GM12878 (cell line): ENCODE measurements at regions not wholly inside any gene's neighbourhood (a gene's known extent, or its start where the extent isn't known, plus 50 kb on each side); places are given as distances from the start of the nearest gene placed in this dataset.

Experiments used
- ATAC-seq: fragments of 200-7000 bp; cut with Tn5 transposase; 3 replicates; pipeline ENCODE4 v1.9.1; 2020; ENCODE audit warnings: mild to moderate bottlenecking, moderate library complexity
- BruUV-seq: library from RNA; stranded (reverse); fragments of 400-500 nt; replicated peaks from 2 replicates; lab custom pipeline; 2021; lab: Mats Ljungman, UMichigan
- CTCF ChIA-PET: fragments of 300-600 bp; sonication (Branson Sonifier 250); formaldehyde crosslinking; extraction: SDS; loops from one replicate; lab custom pipeline; 2021; ENCODE audit warnings: inconsistent platforms; lab: Yijun Ruan, JAX
- POLR2A ChIA-PET: fragments of 350-600 bp; formaldehyde crosslinking; extraction: SDS; loops from one replicate; lab custom pipeline; 2021; ENCODE audit warnings: inconsistent platforms; lab: Charles Lee
- RAD21 ChIA-PET: fragments of 300-600 bp; sonication (Branson Sonifier 250); formaldehyde crosslinking; loops from one replicate; lab custom pipeline; 2023; ENCODE audit warnings: antibody characterized with exemption; ENCODE audit not compliant: unreplicated experiment; lab: Charles Lee
- SMC1A ChIA-PET: fragments of 300-600 bp; sonication (Branson Sonifier 250); formaldehyde crosslinking; loops from one replicate; lab custom pipeline; 2023; ENCODE audit not compliant: unreplicated experiment, uncharacterized antibody; lab: Charles Lee
- DNase-seq: peaks from one replicate; pipeline ENCODE4 v3.0.0-alpha.2; 2011; ENCODE audit warnings: low read depth, low spot score
- FAIRE-seq: peaks from 3 replicates; lab custom pipeline; 2011; peaks lifted over from hg19 to GRCh38; lab: Jason Lieb, UNC
- H2AFZ ChIP-seq: 2 replicates; pipeline ENCODE4 v1.6.0; 2011; ENCODE audit warnings: low read depth, low read length, control low read depth; ENCODE audit not compliant: control insufficient read depth
- H3K27ac ChIP-seq: 2 replicates; pipeline ENCODE4 v1.5.1; 2011; ENCODE audit warnings: control low read depth; ENCODE audit not compliant: control insufficient read depth, insufficient read depth
- H3K27me3 ChIP-seq, 2 experiments: replicated peaks in 1 of 2; 2 replicates each; pipeline versions ENCODE4 v1.6.0 to v1.6.1; 2011; ENCODE audit warnings: low read length in 1 of 2; ENCODE audit not compliant: control insufficient read depth in 2 of 2, insufficient read depth in 2 of 2
- H3K36me3 ChIP-seq, 2 experiments: 2 replicates each; pipeline ENCODE4 v1.5.1; 2011; ENCODE audit warnings: low read length in 1 of 2; ENCODE audit not compliant: control insufficient read depth in 2 of 2, insufficient read depth in 2 of 2
- H3K4me1 ChIP-seq: 2 replicates; pipeline ENCODE4 v1.6.1; 2011; ENCODE audit warnings: mild to moderate bottlenecking, low read length, moderate library complexity, mixed read lengths; ENCODE audit not compliant: control insufficient read depth, insufficient read depth
- H3K4me2 ChIP-seq: 2 replicates; pipeline ENCODE4 v1.6.0; 2011; ENCODE audit warnings: control low read depth; ENCODE audit not compliant: control insufficient read depth, insufficient read depth
- H3K4me3 ChIP-seq: fragments of 200-600 bp; sonication (generic); 2 replicates; pipeline ENCODE4 v1.5.1; 2016
- H3K79me2 ChIP-seq: 2 replicates; pipeline ENCODE4 v1.6.0; 2011; ENCODE audit warnings: low read length; ENCODE audit not compliant: control insufficient read depth, insufficient read depth
- H3K9ac ChIP-seq: 2 replicates; pipeline ENCODE4 v1.8.0; 2011; ENCODE audit warnings: low read length, control low read depth, mixed read lengths; ENCODE audit not compliant: control insufficient read depth, insufficient read depth
- H3K9me3 ChIP-seq: replicated peaks from 3 replicates; pipeline ENCODE4 v1.5.1; 2011; ENCODE audit warnings: mild to moderate bottlenecking, low read length; ENCODE audit not compliant: control insufficient read depth, insufficient read depth
- H4K20me1 ChIP-seq: 2 replicates; pipeline ENCODE4 v1.6.0; 2011; ENCODE audit not compliant: control insufficient read depth, insufficient read depth
- ATF2 ChIP-seq: IDR thresholded peaks from 2 replicates; pipeline ENCODE4 v1.6.1; 2012; ENCODE audit warnings: low read length, inconsistent platforms
- ATF7 ChIP-seq: fragments of 450-650 bp; IDR thresholded peaks from 2 replicates; pipeline ENCODE4 v1.6.1; 2016; ENCODE audit warnings: low read depth, mild to moderate bottlenecking
- CEBPZ ChIP-seq: fragments of 150-350 bp; IDR thresholded peaks from 2 replicates; pipeline ENCODE4 v1.6.1; 2016; ENCODE audit warnings: low read depth, low read length
- E2F4 ChIP-seq: IDR thresholded peaks from 2 replicates; pipeline ENCODE4 v1.6.1; 2012; ENCODE audit warnings: low read depth, low read length, improper control_type of control experiment
- EP300 ChIP-seq, 2 experiments: fragments of 150-350 bp in 1 of 2; IDR thresholded peaks; 2 replicates each; pipeline ENCODE4 v1.6.1; 2011 to 2012; ENCODE audit warnings: low read depth in 2 of 2, low read length in 2 of 2, borderline replicate concordance in 1 of 2, improper control_type of control experiment in 1 of 2, inconsistent platforms in 1 of 2; ENCODE audit not compliant: control insufficient read depth in 1 of 2
- EZH2 ChIP-seq: IDR thresholded peaks from 2 replicates; pipeline ENCODE4 v1.6.1; 2012; ENCODE audit warnings: low read depth, mild to moderate bottlenecking, control low read depth, inconsistent platforms, low read length, borderline replicate concordance; ENCODE audit not compliant: control insufficient read depth
- HDAC2 ChIP-seq: fragments of 200-600 bp; sonication (generic); IDR thresholded peaks from 2 replicates; pipeline ENCODE4 v1.6.1; 2017
- KLF5 ChIP-seq: fragments of 450-650 bp; IDR thresholded peaks from 2 replicates; pipeline ENCODE4 v1.6.1; 2014; ENCODE audit warnings: mild to moderate bottlenecking; ENCODE audit not compliant: partially characterized antibody
- NFIC ChIP-seq: IDR thresholded peaks from 2 replicates; pipeline ENCODE4 v1.6.1; 2012; ENCODE audit warnings: low read depth, mild to moderate bottlenecking, inconsistent platforms, low read length, moderate library complexity
- POLR2A ChIP-seq: IDR thresholded peaks from 2 replicates; pipeline ENCODE4 v1.6.1; 2011; ENCODE audit warnings: low read depth, mild to moderate bottlenecking, low read length
- RELB ChIP-seq: fragments of 450-650 bp; IDR thresholded peaks from 2 replicates; pipeline ENCODE4 v1.6.1; 2017; ENCODE audit warnings: low read depth, mild to moderate bottlenecking, moderate library complexity
- SP1 ChIP-seq: IDR thresholded peaks from one replicate; pipeline ENCODE4 v1.6.1; 2011; ENCODE audit warnings: low read depth, low read length
- TARDBP ChIP-seq: IDR thresholded peaks from 2 replicates; pipeline ENCODE4 v1.6.1; 2016; ENCODE audit warnings: borderline replicate concordance
- YBX1 ChIP-seq: fragments of 450-650 bp; IDR thresholded peaks from 2 replicates; pipeline ENCODE4 v1.6.1; 2016; ENCODE audit warnings: antibody characterized with exemption
- ZBTB11 ChIP-seq: fragments of 450-650 bp; formaldehyde crosslinking; IDR thresholded peaks from 2 replicates; pipeline ENCODE4 v1.5.0; 2022; ENCODE audit warnings: mild to moderate bottlenecking, missing genetic modification characterization
- WGBS: methylation state at CpG from one replicate; pipeline ENCODE4 v1.1.6; 2016; ENCODE audit warnings: low lambda C conversion rate; ENCODE audit not compliant: insufficient replicate concordance, insufficient coverage; ENCODE audit errors: missing lambda C conversion rate; 5-methylcytosine and 5-hydroxymethylcytosine counted together
- in situ Hi-C: fragments of 300-500 bp; cut with MboI; formaldehyde crosslinking; loops from 9 replicates; pipeline ENCODE4 v1.14.3; 2018; ENCODE audit warnings: mixed read lengths
- intact Hi-C: fragments of 100-400 bp; cut with micrococcal nuclease; formaldehyde crosslinking; loops from one replicate; pipeline ENCODE4 v1.14.2; 2022; ENCODE audit not compliant: unreplicated experiment

- in situ Hi-C loops = no loop called here
- RAD21 ChIA-PET = no interaction called here
- H3K4me3 ChIP-seq = no peak overlapping the region
- CTCF ChIA-PET = no interaction called here
- POLR2A ChIA-PET = no interaction called here
- WGBS = 64% methylated on average over 6 of the region's 6 CpGs
- H3K4me1 ChIP-seq = no peaks in the 10 kb centered on the region
- no peaks in the 10 kb centered on the region for H3K79me2 ChIP-seq
- no peak for FAIRE-seq
- H3K27ac ChIP-seq = no peak overlapping the region
- no TSS peak for BruUV-seq
- H2AFZ ChIP-seq = no peak overlapping the region
- SMC1A ChIA-PET = no interaction called here
- no peak overlapping the region for H3K9ac ChIP-seq
- H3K27me3 ChIP-seq = no peaks in the 10 kb centered on the region
- ATAC-seq = no peak; the same call in 2 of the 3 replicates
- intact Hi-C loops = no loop called here
- no peak overlapping the region for H3K4me2 ChIP-seq
- H3K9me3 ChIP-seq = no peaks in the 10 kb centered on the region; the same call in 2 of the 3 replicates
- H3K36me3 ChIP-seq = no peaks in the 10 kb centered on the region
- H4K20me1 ChIP-seq = no peaks in the 10 kb centered on the region
- no peak for DNase-seq
- TF ChIP-seq EP300 (IDR thresholded peaks at IDR 0.05; ENCODE audit: borderline replicate concordance in 1 of 2, control insufficient read depth in 1 of 2, low read depth in 2 of 2, low read length in 2 of 2) (no peak), KLF5 (no peak), TARDBP (no peak), YBX1 (no peak), POLR2A (no peak), NFIC (no peak), E2F4 (no peak), HDAC2 (no peak), EZH2 (no peak), RELB (no peak), CEBPZ (no peak), ZBTB11 (CRISPR knock-in tag) (no peak), ATF7 (no peak), ATF2 (no peak), SP1 (no peak)
These were observed 213.1 kb upstream of the SGCG start for GRCh38 chr13:22967669-22968068.
